GM19240 (cell line): ENCODE measurements at regions not wholly inside any gene's neighbourhood (a gene's known extent, or its start where the extent isn't known, plus 50 kb on each side); places are given as distances from the start of the nearest gene placed in this dataset.
"Not testable (repeated sequence)": the region's sequence is repeated elsewhere in the genome, so short reads cannot be mapped to it uniquely, and the experiment has no call there.

Source experiments
- DNase-seq: peaks from one replicate; pipeline ENCODE4 v3.0.0; 2011; ENCODE audit warnings: low spot score; ENCODE audit not compliant: insufficient read length

DNA sequence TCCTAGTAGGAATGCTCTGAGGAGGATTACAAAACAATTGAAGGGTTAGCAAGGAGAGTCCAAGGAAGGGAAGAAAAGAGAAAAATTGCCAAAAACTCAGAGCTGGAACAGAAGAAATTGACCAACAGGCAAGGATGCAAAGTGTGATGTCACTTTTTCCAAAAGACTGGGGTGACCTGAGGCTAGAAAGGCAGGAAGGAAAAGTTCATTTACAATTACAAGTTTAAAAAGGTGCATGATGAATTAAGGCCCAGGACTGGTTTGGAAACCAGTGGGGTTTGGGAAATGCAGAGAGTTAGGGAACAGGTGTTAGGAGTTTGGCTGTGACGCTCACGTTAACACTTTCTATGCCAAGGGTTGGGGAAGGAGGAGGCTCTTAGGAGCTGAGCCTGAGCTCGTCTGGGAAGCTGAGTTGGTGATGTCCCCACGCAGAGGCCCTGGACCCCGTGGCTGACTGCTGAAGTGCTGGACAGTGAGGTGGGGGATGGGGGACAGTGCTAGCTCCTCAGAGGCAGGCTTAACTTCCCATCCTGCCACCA, 92.6 kb upstream of the PODXL start:
- no peak for DNase-seq

GRCh38 chr7:131648491-131648890, 92.1 kb upstream of the PODXL start:
- no peak for DNase-seq

DNA sequence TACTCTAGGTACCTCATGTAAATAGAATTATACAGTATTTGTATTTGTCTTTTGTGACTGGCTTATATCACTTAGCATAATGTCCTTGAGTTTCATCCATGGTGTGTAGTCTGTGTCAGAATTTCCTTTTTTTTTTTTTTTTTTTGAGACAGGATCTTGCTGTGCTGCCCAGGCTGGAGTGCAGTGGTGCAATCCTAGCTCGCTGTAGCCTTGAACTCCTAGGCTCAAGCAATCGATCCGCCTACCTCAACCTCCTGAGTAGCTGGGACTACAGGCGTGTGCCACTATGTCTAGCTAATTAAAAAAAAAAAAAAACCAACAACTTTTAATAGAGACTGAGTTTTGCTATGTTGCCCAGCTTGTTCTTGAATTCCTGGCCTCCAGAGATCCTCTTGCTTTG, 89.8 kb upstream of the PODXL start:
- no peak for DNase-seq

- DNase-seq: no peak
Measured at GRCh38 chr7:131642429-131642828, 86.0 kb upstream of the PODXL start.

DNA sequence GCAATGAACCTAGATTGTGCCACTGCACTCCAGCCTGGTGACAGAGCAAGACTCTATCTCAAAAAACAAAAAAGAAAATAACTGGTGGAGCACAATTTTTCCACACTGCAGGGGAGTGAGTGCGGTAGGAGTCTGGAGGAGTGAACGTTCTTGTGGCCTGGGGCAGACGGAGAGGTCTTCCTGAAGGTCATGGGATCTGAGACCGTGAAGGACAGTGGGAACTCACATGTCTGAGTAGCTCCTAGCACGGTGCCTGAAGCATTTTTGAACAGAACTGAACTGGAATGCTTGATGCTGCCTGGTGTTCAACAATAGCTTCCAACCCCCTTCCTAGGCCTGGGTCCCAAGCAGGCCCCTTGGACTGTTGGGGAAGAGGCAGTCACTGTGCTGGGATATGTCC, 84.3 kb upstream of the PODXL start:
- no peak for DNase-seq

GRCh38 chr7:131638641-131639430, 82.4 kb upstream of the PODXL start:
- DNase-seq: no peak

GRCh38 chr7:131637859-131638258, 81.4 kb upstream of the PODXL start:
- DNase-seq: no peak

DNA sequence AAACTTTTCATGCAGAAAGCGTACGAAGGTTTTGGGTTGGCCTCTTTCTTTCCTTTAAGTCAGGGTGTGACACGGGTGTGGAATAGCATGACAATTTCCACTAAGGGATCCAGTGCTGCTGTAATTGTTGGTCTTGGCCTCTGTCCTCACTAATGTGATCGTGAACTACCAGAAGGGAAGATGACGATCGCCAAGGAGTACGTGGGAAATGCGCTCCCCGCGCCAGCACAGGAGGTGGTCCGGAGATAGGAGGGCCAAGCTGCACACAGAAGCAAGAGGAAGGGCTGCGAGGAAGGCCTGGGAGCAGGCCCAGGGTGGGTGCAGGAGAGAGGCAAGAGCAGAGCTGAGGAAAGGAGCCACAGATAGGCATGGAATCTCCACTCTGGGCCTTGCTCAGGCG, 79.7 kb upstream of the PODXL start:
- no peak for DNase-seq

- not testable (repeated sequence) for DNase-seq
Measured at GRCh38 chr7:131634197-131634596, 77.8 kb upstream of the PODXL start.

DNA sequence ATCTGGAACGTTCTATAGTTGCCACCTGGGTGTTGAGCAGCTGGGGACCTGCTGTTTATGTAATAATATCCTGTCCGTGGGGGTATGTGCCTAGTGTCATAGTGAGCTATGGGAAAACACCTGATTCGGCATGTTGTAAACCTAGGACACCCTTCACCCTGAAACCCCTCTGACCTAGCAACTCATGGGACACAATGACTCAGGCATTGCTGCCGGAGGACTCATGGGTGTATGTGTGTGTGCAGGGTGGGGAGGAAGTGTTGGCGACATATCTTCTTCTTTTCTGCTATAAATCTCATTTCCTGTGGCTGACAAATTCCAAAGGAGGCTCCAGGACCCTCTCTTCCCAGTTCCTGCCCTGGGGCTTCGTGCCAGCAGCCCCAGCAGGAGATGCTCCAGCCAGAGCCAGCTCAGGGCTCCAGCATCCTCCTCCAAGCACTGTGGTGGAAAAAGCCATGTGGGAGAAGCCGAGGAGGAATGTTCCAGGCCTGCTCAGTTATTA, 77.0 kb upstream of the PODXL start:
- DNase-seq: no peak

- DNase-seq: no peak
Measured at GRCh38 chr7:131630427-131630826, 74.0 kb upstream of the PODXL start.

DNA sequence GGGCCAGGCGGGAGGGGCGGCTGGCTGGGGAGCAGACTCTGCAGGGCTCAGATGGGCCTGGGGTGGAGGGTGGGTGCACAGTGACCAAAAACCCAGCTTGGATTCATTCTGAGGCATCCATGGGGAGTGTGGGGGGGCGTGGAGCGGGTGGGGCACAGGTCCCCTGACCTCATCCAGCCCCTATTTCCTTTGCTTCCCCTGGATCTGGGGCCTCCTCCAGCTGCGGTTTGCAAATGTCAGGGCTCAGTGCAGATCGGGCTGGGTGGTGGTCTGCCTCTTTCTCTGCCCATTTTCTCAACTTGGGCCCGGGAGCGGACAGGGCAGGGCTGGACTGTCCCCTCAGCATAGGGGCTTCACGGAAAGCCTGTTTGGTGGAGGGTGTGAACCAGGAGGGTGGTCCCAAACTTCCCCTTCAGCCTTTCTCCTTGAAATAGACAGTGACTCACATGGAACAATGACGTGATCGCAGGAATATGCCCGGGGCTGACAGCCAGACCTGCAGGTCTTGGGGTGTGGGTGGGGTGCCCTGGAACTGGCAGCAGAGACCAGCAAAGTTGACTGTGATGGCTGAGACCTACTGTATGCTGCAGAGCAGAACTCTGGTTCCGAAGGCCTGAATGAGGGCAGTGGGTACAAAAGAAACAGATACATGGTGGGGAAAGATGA, 72.9 kb upstream of the PODXL start:
- no peak for DNase-seq

DNA sequence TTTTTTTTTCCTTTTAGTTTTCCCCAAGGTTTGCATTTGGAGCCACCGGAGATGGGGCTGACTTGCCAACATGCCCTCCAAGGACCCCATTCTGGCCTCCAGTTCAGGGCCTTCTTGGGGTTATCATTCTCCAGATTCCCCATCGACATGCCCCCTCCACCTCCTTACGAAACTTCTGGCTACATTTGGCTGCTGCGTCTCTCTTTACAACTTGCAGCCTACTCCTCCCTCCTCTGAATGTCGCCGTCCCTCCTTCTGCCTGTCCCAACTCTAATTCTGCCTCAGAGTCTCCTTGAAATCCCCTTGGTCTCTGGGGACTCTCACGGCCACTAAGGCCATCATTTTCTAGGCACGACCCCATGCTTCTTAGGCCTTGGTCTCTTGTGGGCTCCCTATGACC, 72.2 kb upstream of the PODXL start:
- DNase-seq: no peak

DNA sequence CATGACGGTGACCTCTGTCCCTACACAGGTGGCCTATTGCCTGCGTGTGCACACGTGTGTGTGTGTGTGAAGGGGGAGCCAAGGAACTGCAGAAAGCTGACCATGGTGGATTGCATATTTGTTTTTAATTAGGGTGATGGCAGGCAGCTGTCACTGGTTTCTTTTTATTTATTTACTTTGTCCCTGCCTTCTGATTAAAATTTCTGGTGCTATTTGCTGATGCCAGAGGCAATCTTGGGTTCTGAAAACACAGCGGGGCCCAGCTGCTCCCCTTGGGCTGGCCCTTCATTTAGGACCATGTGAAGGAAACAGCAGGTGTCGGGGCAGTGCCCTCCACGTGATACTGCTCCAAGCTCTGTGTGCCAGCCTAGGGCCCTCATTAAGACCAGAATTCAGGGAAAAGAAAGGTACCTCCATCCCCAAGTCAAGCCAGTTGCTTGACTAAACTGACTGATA, 71.3 kb upstream of the PODXL start:
- no peak for DNase-seq

GRCh38 chr7:131626643-131627042, 70.2 kb upstream of the PODXL start:
- no peak for DNase-seq

GRCh38 chr7:131625817-131626372, 69.5 kb upstream of the PODXL start:
- no peak for DNase-seq

DNA sequence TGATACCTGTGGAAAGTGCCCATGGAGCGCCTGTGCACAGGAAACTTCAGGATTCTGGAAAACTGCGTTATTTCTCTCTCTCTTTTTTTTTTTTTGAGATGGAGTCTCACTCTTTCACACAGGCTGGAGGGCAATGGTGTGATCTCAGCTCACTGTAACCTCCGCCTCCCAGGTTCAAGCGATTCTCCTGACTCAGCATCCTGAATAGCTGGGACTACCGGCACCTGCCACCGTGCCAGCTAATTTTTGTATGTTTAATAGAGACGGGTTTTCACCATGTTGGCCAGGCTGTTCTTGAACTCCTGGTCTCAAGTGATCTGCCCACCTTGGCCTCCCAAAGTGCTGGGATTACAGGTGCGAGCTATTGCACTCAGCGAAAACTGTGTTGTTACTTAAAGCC, 68.9 kb upstream of the PODXL start:
- not testable (repeated sequence) for DNase-seq

DNA sequence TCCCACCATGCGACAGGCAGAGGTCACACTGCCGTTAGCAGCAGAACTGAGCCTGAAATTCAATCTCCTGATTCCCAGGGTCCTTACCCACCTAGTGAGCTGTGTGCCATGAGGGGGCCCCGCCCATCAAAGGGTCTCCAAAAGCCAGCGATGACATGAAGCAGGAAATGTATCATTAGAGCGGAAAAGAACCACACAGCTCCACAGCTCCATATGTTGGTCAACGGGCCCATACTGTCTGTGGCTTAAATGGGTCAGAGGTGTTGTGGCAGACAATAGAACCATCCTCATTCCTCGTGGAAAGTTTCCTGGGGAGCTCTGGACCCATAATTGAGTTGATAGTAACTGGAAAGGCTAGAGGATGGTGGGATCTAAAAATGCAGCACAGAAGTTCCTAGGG, 68.1 kb upstream of the PODXL start:
- no peak for DNase-seq

GRCh38 chr7:131623154-131623553, 66.7 kb upstream of the PODXL start:
- DNase-seq: no peak

DNA sequence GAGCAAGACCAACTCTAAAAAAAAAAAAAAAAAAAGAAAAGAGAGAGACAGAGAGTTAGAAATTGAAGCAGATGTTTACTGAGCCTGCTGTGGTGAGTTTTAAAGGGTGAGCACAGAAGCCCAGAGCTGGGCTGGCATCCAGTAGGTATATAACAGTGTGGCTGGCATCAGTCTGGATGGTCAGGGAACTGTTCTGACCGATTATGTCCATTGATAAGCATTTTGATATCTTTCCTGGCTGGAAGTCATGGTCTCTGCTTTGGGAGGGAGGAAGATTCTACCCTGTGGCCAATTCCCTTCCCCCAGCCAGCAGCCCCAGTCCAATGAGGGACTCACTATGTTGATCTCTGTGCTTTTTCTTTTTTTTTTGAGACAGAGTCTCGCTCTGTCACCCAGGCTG, 65.2 kb upstream of the PODXL start:
- no peak for DNase-seq

GRCh38 chr7:131620673-131621609, 64.5 kb upstream of the PODXL start:
- DNase-seq: no peak
